Esophagus squamous epithelium (tissue), 5 donors: ENCODE measurements at regions not wholly inside any gene's neighbourhood (a gene's known extent, or its start where the extent isn't known, plus 50 kb on each side); places are given as distances from the start of the nearest gene placed in this dataset.

Experiments
- DNase-seq: peaks from one replicate; lab custom pipeline; 2025; lab: John Stamatoyannopoulos, UW
- H3K27ac ChIP-seq, 4 donors: fragments of 200-600 bp; sonication (generic); one replicate each; pipeline ENCODE4 v1.5.1; 2016 to 2019; ENCODE audit warnings: mild to moderate bottlenecking in 1 of 4
- H3K27me3 ChIP-seq, 4 donors: fragments of 200-600 bp; sonication (generic); 1 replicate in 3 of 4; 2 replicates in 1 of 4; pipeline versions ENCODE4 v1.5.1 to v1.6.0; 2017 to 2021; ENCODE audit warnings: antibody characterized with exemption in 1 of 4
- H3K36me3 ChIP-seq, 3 donors: fragments of 200-600 bp; sonication (generic); one replicate each; pipeline ENCODE4 v1.5.1; 2016 to 2019
- H3K4me1 ChIP-seq, 3 donors: fragments of 200-600 bp; sonication (generic); one replicate each; pipeline ENCODE4 v1.5.1; 2017 to 2019
- H3K4me3 ChIP-seq, 4 donors: fragments of 200-600 bp; sonication (generic); 1 replicate in 3 of 4; 2 replicates in 1 of 4; pipeline ENCODE4 v1.5.1; 2016 to 2019; ENCODE audit warnings: mild to moderate bottlenecking in 2 of 4, moderate library complexity in 1 of 4
- H3K9me3 ChIP-seq, 3 donors: fragments of 200-600 bp; sonication (generic); one replicate each; pipeline ENCODE4 v1.5.1; 2016 to 2019
- POLR2A ChIP-seq, 4 donors: fragments of 450-650 bp; IDR thresholded peaks; one replicate each; pipeline ENCODE4 v1.6.1; 2017; ENCODE audit warnings: antibody characterized with exemption in 4 of 4, mild to moderate bottlenecking in 4 of 4, moderate library complexity in 3 of 4
- WGBS, 2 donors: methylation state at CpG; one replicate each; pipeline ENCODE4 v1.1.5; 2018; 5-methylcytosine and 5-hydroxymethylcytosine counted together
- intact Hi-C: fragments of 100-400 bp; cut with DNase I; formaldehyde crosslinking; loops from one replicate; pipeline ENCODE4 v1.15.0; 2022
- TF ChIP-seq, protein P1 (sequence below), 6 experiments: fragments of 450-650 bp in 4 of 6; fragments of 200-600 bp in 2 of 6; sonication (generic) in 2 of 6; IDR thresholded peaks; one replicate each; pipeline ENCODE4 v1.5.1; 2016 to 2019; ENCODE audit warnings: antibody characterized with exemption in 6 of 6, mild to moderate bottlenecking in 4 of 6, moderate library complexity in 4 of 6
- donor health status: DM: yes; HTN: yes; CAD: no.

DNA sequence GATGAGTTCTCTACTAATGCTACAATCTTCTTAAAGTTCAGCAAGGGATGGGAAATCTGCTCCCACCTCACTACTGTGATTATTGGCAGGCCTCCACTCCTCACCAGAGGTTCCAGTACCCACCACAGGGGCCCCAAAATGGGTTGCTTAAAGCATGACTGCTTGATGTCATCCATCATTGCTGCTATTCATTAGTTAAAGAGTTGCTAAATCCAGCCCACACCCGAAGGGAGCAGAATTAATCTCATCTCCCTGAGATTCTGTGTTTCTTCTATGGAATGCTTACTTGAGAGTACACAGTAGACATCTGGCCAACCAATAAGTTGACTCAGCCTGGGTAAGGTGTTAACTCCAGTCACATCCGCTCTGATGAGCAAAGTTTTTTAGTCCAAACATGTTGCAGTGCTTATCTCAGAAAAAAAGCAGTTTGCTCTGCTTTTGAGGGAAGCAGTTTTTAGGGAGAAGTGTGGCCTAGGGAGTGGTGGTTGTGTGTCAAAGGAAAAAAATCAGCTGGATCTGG, 690.2 kb upstream of the POU3F3 start:
- 36 to 42% methylated on average over 2 of the region's 2 CpGs for WGBS, 2 donors
- TF ChIP-seq, protein P1, sequence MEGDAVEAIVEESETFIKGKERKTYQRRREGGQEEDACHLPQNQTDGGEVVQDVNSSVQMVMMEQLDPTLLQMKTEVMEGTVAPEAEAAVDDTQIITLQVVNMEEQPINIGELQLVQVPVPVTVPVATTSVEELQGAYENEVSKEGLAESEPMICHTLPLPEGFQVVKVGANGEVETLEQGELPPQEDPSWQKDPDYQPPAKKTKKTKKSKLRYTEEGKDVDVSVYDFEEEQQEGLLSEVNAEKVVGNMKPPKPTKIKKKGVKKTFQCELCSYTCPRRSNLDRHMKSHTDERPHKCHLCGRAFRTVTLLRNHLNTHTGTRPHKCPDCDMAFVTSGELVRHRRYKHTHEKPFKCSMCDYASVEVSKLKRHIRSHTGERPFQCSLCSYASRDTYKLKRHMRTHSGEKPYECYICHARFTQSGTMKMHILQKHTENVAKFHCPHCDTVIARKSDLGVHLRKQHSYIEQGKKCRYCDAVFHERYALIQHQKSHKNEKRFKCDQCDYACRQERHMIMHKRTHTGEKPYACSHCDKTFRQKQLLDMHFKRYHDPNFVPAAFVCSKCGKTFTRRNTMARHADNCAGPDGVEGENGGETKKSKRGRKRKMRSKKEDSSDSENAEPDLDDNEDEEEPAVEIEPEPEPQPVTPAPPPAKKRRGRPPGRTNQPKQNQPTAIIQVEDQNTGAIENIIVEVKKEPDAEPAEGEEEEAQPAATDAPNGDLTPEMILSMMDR (IDR thresholded peaks at IDR 0.05) = no peak
- TF ChIP-seq POLR2A (IDR thresholded peaks at IDR 0.05) = no peak
- Histone ChIP-seq H3K36me3 (no peaks in the 10 kb centered on the region), H3K4me3 (no peak overlapping the region), H3K9me3 (no peaks in the 10 kb centered on the region), H3K27me3 (no peaks in the 10 kb centered on the region), H3K27ac (no peak overlapping the region), H3K4me1 (no peaks in the 10 kb centered on the region)
- DNase-seq = no peak
- intact Hi-C loops = no loop called here

DNA sequence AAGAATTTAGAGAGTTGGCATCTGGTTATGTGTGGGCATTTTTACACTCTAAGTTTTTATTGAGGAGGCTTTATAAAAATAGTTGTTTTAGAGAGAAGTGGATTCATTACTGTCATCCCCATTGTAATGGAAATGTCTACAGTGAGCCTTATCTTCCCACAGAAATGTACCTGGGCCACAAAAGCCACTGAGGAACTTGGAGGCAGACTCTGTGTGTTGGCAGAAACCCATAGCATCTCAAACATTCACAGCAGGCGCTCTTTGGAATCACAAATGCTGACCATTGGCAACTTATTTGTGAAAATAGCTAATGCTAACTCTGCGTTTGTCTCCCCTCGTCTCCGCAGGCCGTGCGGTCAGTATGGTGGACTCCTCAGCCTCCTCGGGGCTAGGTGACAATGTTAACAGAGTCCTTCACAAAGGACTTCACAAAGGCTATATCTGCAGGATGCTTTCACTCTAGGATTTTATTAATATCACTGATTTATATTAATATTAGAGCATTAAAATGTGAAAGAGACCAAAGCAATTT, 689.1 kb upstream of the POU3F3 start:
- Histone ChIP-seq H3K4me1 (no peaks in the 10 kb centered on the region), H3K4me3 (no peak overlapping the region), H3K27ac (no peak overlapping the region), H3K9me3 (no peaks in the 10 kb centered on the region), H3K36me3 (no peaks in the 10 kb centered on the region), H3K27me3 (no peaks in the 10 kb centered on the region)
- DNase-seq = no peak
- intact Hi-C loops = no loop called here
- TF ChIP-seq, protein P1 (IDR thresholded peaks at IDR 0.05) = no peak
- no peak for TF ChIP-seq POLR2A (IDR thresholded peaks at IDR 0.05)
- WGBS, 2 donors = 80 to 91% methylated on average over 7 of the region's 7 CpGs

DNA sequence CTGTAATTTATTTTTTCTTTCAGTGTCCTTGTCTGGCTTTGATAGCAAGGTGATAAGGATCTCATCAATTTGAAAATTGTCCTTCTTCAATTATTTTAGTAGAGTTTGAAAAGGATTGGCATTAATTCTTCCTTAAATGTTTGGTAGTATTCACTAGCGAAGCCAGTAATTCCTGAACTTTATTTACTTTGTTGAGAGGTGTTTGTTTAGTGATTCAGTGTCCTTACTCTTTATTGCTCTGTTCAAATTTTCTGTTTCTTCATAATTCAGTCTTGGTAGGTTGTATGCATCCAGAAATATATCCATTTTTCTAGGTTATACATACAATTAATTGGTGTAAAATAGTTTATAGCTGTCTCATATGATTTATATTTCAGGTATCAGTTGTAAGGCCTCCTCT, 676.7 kb upstream of the POU3F3 start:
- peaks cover 0 to 16% (median 14%) of the 10 kb centered on the region in 3 donors for H3K9me3 ChIP-seq
- no peak overlapping the region for H3K27ac ChIP-seq
- WGBS, 2 donors = 48 to 71% methylated on average over 1 of the region's 1 CpG
- H3K27me3 ChIP-seq = no peaks in the 10 kb centered on the region
- intact Hi-C loops = no loop called here
- H3K4me3 ChIP-seq = no peak overlapping the region
- TF ChIP-seq, protein P1 (IDR thresholded peaks at IDR 0.05) = no peak
- no peak for TF ChIP-seq POLR2A (IDR thresholded peaks at IDR 0.05)
- DNase-seq = no peak
- no peaks in the 10 kb centered on the region for H3K4me1 ChIP-seq
- no peaks in the 10 kb centered on the region for H3K36me3 ChIP-seq

DNA sequence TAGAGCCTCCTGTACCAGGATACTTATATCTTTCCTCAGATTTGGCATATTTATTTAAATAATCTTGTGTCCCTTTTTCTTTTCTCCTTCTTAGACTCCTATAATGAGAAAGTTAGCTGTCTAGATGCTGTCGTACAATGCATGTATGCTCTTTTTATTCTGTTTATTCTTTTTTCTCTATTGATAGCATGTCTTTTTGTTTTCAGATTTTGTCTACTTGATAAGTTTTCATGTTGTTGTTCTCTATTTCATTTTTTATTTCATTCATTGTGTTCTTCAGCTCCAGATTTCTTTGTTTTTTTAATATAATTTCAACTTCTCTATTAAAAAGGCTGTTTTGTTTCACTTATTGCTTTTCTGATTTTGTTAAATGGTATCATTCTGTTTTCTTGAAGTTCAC, 674.3 kb upstream of the POU3F3 start:
- H3K27ac ChIP-seq = no peak overlapping the region
- H3K4me3 ChIP-seq = no peak overlapping the region
- DNase-seq = no peak
- H3K27me3 ChIP-seq = no peaks in the 10 kb centered on the region
- peaks cover 0 to 16% (median 14%) of the 10 kb centered on the region in 3 donors for H3K9me3 ChIP-seq
- H3K36me3 ChIP-seq = no peaks in the 10 kb centered on the region
- TF ChIP-seq, protein P1 (IDR thresholded peaks at IDR 0.05) = no peak
- TF ChIP-seq POLR2A (IDR thresholded peaks at IDR 0.05) = no peak
- H3K4me1 ChIP-seq = no peaks in the 10 kb centered on the region
- WGBS, 2 donors = 93 to 96% methylated on average over 1 of the region's 1 CpG
- intact Hi-C loops = no loop called here

DNA sequence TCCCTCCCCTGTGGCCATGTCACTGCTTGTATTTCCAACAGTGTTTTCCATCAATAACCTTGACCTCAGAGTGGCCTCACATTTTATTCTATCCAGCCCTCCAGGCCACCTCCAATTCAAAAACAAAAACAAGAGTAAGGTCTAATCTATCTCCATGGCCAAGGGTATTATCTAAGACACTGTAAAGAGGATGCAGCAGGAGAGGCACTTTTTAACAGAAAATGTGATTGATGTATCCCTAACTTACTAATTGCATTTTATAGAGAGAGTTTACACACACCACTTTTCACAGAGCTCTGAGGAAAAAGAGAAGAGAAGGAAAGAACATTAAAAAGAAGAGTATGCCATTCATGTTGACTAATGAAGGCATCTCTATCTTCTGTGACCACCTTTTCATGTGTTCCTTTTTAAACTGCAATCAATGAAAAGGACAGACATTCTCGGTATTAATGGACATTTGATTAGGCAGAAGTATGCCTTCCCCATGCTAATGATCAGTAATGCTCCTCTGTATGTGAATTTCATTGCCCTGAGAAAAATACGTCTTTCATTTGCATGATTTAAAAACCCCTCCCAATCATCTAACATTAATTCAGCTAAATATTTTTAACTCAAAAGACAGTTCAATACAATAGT, 653.3 kb upstream of the POU3F3 start:
- Histone ChIP-seq H3K9me3 (no peaks in the 10 kb centered on the region), H3K36me3 (no peaks in the 10 kb centered on the region), H3K27ac (no peak overlapping the region), H3K27me3 (no peaks in the 10 kb centered on the region), H3K4me1 (no peaks in the 10 kb centered on the region), H3K4me3 (no peak overlapping the region)
- TF ChIP-seq, protein P1 (IDR thresholded peaks at IDR 0.05) = no peak
- TF ChIP-seq POLR2A (IDR thresholded peaks at IDR 0.05) = no peak
- intact Hi-C loops = no loop called here
- WGBS, 2 donors = 69 to 78% methylated on average over 2 of the region's 2 CpGs
- no peak for DNase-seq
